Smooth muscle cell (in vitro differentiated cells): ENCODE measurements at regions not wholly inside any gene's neighbourhood (a gene's known extent, or its start where the extent isn't known, plus 50 kb on each side); places are given as distances from the start of the nearest gene placed in this dataset.
A peak's percentile ranks its signal among the peaks of the same experiment; 100 is the strongest.

ENCODE experiments used
- DNase-seq: peaks from one replicate; lab custom pipeline; 2025; ENCODE audit not compliant: unreplicated experiment; lab: John Stamatoyannopoulos, UW
- H2AFZ ChIP-seq: fragments of 200-600 bp; sonication (generic); 2 replicates; pipeline ENCODE4 v1.6.0; 2016; ENCODE audit warnings: antibody characterized with exemption, low read depth, mild to moderate bottlenecking
- H3F3A ChIP-seq: fragments of 200-600 bp; sonication (generic); 2 replicates; pipeline ENCODE4 v1.6.0; 2017; ENCODE audit warnings: antibody characterized with exemption, low read depth
- H3K27ac ChIP-seq: fragments of 200-600 bp; sonication (generic); 2 replicates; pipeline ENCODE4 v1.5.1; 2016; ENCODE audit warnings: low read depth, mild to moderate bottlenecking
- H3K27me3 ChIP-seq: fragments of 200-600 bp; sonication (generic); 2 replicates; pipeline ENCODE4 v1.6.1; 2016; ENCODE audit warnings: low read depth, mild to moderate bottlenecking
- H3K36me3 ChIP-seq: fragments of 200-600 bp; sonication (generic); 2 replicates; pipeline ENCODE4 v1.5.1; 2016; ENCODE audit warnings: low read depth
- H3K4me1 ChIP-seq: fragments of 200-600 bp; sonication (generic); 2 replicates; pipeline ENCODE4 v1.5.1; 2016; ENCODE audit warnings: low read depth
- H3K4me2 ChIP-seq: fragments of 200-600 bp; sonication (generic); 2 replicates; pipeline ENCODE4 v1.6.0; 2016; ENCODE audit warnings: mild to moderate bottlenecking
- H3K4me3 ChIP-seq: fragments of 200-600 bp; sonication (generic); 2 replicates; pipeline ENCODE4 v1.5.1; 2016; ENCODE audit warnings: mild to moderate bottlenecking
- H3K79me2 ChIP-seq: fragments of 200-600 bp; sonication (generic); 2 replicates; pipeline ENCODE4 v1.6.0; 2016; ENCODE audit warnings: low read depth, mild to moderate bottlenecking
- H3K9ac ChIP-seq: fragments of 200-600 bp; sonication (generic); 2 replicates; pipeline ENCODE4 v1.6.0; 2016; ENCODE audit warnings: low read depth
- H3K9me3 ChIP-seq: fragments of 200-600 bp; sonication (generic); replicated peaks from 2 replicates; pipeline ENCODE4 v1.5.1; 2016; ENCODE audit warnings: low read depth
- H4K20me1 ChIP-seq: fragments of 200-600 bp; sonication (generic); 2 replicates; pipeline ENCODE4 v1.6.0; 2016; ENCODE audit warnings: low read depth
- CTCF ChIP-seq: fragments of 200-600 bp; sonication (generic); IDR thresholded peaks from 2 replicates; pipeline ENCODE4 v1.5.1; 2017; ENCODE audit warnings: borderline replicate concordance, mild to moderate bottlenecking, antibody characterized with exemption; ENCODE audit not compliant: insufficient read depth, poor library complexity, severe bottlenecking
- WGBS: methylation state at CpG from one replicate; pipeline ENCODE4 v1.1.7; 2016; ENCODE audit warnings: low lambda C conversion rate; 5-methylcytosine and 5-hydroxymethylcytosine counted together

- no peaks in the 10 kb centered on the region for H4K20me1 ChIP-seq
- 69% methylated on average over 3 of the region's 3 CpGs for WGBS
- no peak for TF ChIP-seq CTCF
- H3K9ac ChIP-seq: no peak overlapping the region
- no peak overlapping the region for H3K27ac ChIP-seq
- H2AFZ ChIP-seq: no peak overlapping the region
- no peak for DNase-seq
- no peaks in the 10 kb centered on the region for H3K27me3 ChIP-seq
- no peaks in the 10 kb centered on the region for H3K9me3 ChIP-seq
- no peak overlapping the region for H3K4me2 ChIP-seq
- H3F3A ChIP-seq: peaks cover 10% of the 10 kb centered on the region
- H3K79me2 ChIP-seq: no peaks in the 10 kb centered on the region
- H3K4me3 ChIP-seq: no peak overlapping the region
- H3K36me3 ChIP-seq: no peaks in the 10 kb centered on the region
- H3K4me1 ChIP-seq: peaks cover 6% of the 10 kb centered on the region
Observed at GRCh38 chr3:150303768-150304167, 104.3 kb upstream of the TSC22D2 start.

GRCh38 chr3:150302246-150302645 lies 105.9 kb upstream of the TSC22D2 start:
- peak overlapping the region; percentile 38 for H3K27ac ChIP-seq
- no peak overlapping the region for H3K9ac ChIP-seq
- no peak overlapping the region for H2AFZ ChIP-seq
- TF ChIP-seq CTCF: no peak
- no peak overlapping the region for H3K4me3 ChIP-seq
- no peaks in the 10 kb centered on the region for H3K79me2 ChIP-seq
- H3K27me3 ChIP-seq: no peaks in the 10 kb centered on the region
- H3K9me3 ChIP-seq: no peaks in the 10 kb centered on the region
- peak overlapping the region; percentile 1 for H3K4me2 ChIP-seq
- peaks cover 6% of the 10 kb centered on the region for H3K4me1 ChIP-seq
- DNase-seq: no peak
- H3K36me3 ChIP-seq: no peaks in the 10 kb centered on the region
- H3F3A ChIP-seq: peaks cover 10% of the 10 kb centered on the region
- H4K20me1 ChIP-seq: no peaks in the 10 kb centered on the region

- Histone ChIP-seq H3K9ac (no peak overlapping the region), H3F3A (peaks cover 10% of the 10 kb centered on the region), H3K27ac (peak overlapping the region; percentile 1), H3K4me2 (peak overlapping the region; percentile 1), H3K79me2 (no peaks in the 10 kb centered on the region), H3K36me3 (no peaks in the 10 kb centered on the region), H3K27me3 (no peaks in the 10 kb centered on the region), H4K20me1 (no peaks in the 10 kb centered on the region), H2AFZ (no peak overlapping the region), H3K4me3 (no peak overlapping the region), H3K9me3 (no peaks in the 10 kb centered on the region), H3K4me1 (peaks cover 6% of the 10 kb centered on the region)
- TF ChIP-seq CTCF: no peak
- 52% methylated on average over 8 of the region's 8 CpGs for WGBS
- DNase-seq: no peak
Observed at GRCh38 chr3:150300852-150301517, 107.1 kb upstream of the TSC22D2 start.

GRCh38 chr3:150300388-150300787 lies 107.7 kb upstream of the TSC22D2 start:
- Histone ChIP-seq H3K4me1 (peaks cover 6% of the 10 kb centered on the region), H3F3A (peaks cover 10% of the 10 kb centered on the region), H2AFZ (no peak overlapping the region), H3K79me2 (no peaks in the 10 kb centered on the region), H3K9ac (no peak overlapping the region), H3K27me3 (no peaks in the 10 kb centered on the region), H3K4me3 (no peak overlapping the region), H3K4me2 (no peak overlapping the region), H3K27ac (no peak overlapping the region), H4K20me1 (no peaks in the 10 kb centered on the region), H3K9me3 (no peaks in the 10 kb centered on the region), H3K36me3 (no peaks in the 10 kb centered on the region)
- WGBS: 74% methylated on average over 2 of the region's 2 CpGs
- DNase-seq: no peak
- no peak for TF ChIP-seq CTCF
